ENCODE measurements at regions not wholly inside any gene's neighbourhood (a gene's known extent, or its start where the extent isn't known, plus 50 kb on each side); places are given as distances from the start of the nearest gene placed in this dataset.

DNA sequence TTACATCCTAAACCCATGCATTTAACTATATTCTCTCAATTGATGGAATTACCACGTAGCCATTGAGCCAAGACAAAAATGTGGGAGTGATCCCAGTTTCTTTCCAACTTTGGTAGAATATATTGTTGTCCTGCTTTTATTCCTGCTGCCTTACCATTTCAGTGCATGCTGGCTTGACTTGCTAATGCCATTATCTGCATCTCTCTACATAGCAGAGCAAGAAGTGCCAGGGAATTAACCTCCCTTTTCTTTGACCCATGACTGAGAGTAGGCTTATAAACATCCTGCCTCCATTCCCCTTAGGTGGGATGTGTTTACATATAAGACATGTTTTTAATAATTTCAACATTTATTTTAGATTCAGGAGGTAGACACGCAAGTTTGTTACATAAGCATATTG is 1153.4 kb downstream of the IGSF11 start (continued):
- TF ChIP-seq, protein P1, sequence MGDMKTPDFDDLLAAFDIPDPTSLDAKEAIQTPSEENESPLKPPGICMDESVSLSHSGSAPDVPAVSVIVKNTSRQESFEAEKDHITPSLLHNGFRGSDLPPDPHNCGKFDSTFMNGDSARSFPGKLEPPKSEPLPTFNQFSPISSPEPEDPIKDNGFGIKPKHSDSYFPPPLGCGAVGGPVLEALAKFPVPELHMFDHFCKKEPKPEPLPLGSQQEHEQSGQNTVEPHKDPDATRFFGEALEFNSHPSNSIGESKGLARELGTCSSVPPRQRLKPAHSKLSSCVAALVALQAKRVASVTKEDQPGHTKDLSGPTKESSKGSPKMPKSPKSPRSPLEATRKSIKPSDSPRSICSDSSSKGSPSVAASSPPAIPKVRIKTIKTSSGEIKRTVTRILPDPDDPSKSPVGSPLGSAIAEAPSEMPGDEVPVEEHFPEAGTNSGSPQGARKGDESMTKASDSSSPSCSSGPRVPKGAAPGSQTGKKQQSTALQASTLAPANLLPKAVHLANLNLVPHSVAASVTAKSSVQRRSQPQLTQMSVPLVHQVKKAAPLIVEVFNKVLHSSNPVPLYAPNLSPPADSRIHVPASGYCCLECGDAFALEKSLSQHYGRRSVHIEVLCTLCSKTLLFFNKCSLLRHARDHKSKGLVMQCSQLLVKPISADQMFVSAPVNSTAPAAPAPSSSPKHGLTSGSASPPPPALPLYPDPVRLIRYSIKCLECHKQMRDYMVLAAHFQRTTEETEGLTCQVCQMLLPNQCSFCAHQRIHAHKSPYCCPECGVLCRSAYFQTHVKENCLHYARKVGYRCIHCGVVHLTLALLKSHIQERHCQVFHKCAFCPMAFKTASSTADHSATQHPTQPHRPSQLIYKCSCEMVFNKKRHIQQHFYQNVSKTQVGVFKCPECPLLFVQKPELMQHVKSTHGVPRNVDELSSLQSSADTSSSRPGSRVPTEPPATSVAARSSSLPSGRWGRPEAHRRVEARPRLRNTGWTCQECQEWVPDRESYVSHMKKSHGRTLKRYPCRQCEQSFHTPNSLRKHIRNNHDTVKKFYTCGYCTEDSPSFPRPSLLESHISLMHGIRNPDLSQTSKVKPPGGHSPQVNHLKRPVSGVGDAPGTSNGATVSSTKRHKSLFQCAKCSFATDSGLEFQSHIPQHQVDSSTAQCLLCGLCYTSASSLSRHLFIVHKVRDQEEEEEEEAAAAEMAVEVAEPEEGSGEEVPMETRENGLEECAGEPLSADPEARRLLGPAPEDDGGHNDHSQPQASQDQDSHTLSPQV (IDR thresholded peaks at IDR 0.05), result no peak
- TF ChIP-seq IRF2 (CRISPR knock-in tag; IDR thresholded peaks at IDR 0.05), result no peak
- no peak for TF ChIP-seq KLF6 (CRISPR knock-in tag; IDR thresholded peaks at IDR 0.05; ENCODE audit: borderline replicate concordance)
- TF ChIP-seq, protein P2, sequence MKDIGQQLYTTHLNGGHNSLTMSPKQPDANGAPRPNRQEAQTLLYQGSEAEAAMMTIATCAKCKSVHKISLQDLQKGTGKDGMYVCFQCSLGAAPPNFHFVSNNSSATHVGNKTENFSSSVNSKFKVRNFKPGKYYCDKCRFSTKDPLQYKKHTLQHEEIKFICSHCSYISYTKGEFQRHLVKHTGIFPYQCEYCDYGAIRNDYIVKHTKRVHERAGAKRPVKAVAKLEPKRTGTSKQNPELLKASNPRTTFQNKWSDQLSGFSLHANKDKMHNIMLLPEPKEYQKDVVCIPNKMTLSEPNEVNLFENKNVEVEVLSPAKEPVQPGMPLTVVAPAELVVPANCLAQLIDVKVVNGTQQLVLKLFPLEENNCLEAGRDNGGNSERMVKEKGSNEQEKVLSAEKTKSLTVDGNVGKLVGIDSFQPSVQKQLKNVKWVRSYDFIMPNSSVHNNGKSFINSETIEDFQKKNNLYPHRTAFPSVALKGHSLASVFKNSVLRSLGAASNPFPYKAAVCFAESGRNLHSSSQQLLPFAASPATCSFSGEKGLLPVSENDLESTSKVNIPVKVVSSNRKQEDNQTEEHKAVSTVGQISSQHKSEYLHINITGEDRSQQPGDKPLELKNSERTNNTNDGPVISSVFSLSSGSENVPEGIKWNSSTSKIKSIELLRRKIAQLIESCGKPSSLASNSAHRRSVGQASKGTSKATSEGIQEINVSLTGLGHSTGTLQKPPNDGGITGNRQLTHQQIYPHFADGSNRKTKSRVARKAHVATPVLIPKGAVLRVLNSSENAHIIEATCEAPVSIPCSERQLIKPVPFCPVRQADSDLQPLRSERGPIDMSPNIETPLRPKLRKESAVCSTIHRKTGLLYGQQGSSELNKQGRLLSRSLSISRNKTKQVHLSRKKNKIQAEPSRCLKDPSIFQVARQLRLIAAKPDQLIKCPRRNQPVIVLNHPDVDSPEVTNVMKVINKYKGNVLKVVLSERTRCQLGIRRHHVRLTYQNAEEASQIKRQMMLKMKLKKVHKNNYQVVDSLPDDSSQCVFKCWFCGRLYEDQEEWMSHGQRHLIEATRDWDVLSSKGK (CRISPR knock-in tag; IDR thresholded peaks at IDR 0.05), result no peak

Data from K562 (cell line).